DOHH2 (cell line): ENCODE measurements at regions not wholly inside any gene's neighbourhood (a gene's known extent, or its start where the extent isn't known, plus 50 kb on each side); places are given as distances from the start of the nearest gene placed in this dataset.

Source experiments
- H3F3A ChIP-seq: fragments of 200-600 bp; sonication (generic), shearing (Covaris generic); 2 replicates; pipeline ENCODE4 v1.6.0; 2016; ENCODE audit warnings: antibody characterized with exemption, mild to moderate bottlenecking; ENCODE audit not compliant: control insufficient read depth, insufficient read depth
- H3K27ac ChIP-seq: fragments of 200-600 bp; sonication (generic); 2 replicates; pipeline ENCODE4 v1.5.1; 2014; ENCODE audit warnings: low read depth, mild to moderate bottlenecking, low read length, moderate library complexity
- H3K27me3 ChIP-seq: fragments of 200-600 bp; sonication (generic); 2 replicates; pipeline ENCODE4 v1.6.1; 2014; ENCODE audit warnings: mild to moderate bottlenecking, low read length, mixed read lengths; ENCODE audit not compliant: control insufficient read depth
- H3K36me3 ChIP-seq: fragments of 200-600 bp; sonication (generic); 2 replicates; pipeline ENCODE4 v1.6.1; 2014; ENCODE audit warnings: mild to moderate bottlenecking, low read length, moderate library complexity, mixed read lengths; ENCODE audit not compliant: control insufficient read depth
- H3K4me1 ChIP-seq: fragments of 200-600 bp; sonication (generic); 2 replicates; pipeline ENCODE4 v1.6.1; 2014; ENCODE audit warnings: mild to moderate bottlenecking, low read length, mixed read lengths; ENCODE audit not compliant: control insufficient read depth
- H3K4me2 ChIP-seq: fragments of 200-600 bp; sonication (generic); 2 replicates; pipeline ENCODE4 v1.6.0; 2014; ENCODE audit warnings: mild to moderate bottlenecking, low read length, moderate library complexity
- H3K4me3 ChIP-seq: fragments of 200-600 bp; sonication (generic); 2 replicates; pipeline ENCODE4 v1.5.1; 2014; ENCODE audit warnings: mild to moderate bottlenecking, low read length, mixed read lengths
- H3K79me2 ChIP-seq: fragments of 200-600 bp; sonication (generic); 2 replicates; pipeline ENCODE4 v1.6.1; 2014; ENCODE audit warnings: mild to moderate bottlenecking, low read length, mixed read lengths; ENCODE audit not compliant: control insufficient read depth
- H3K9me2 ChIP-seq: fragments of 200-600 bp; sonication (generic); replicated peaks from 2 replicates; pipeline ENCODE4 v1.6.1; 2014; ENCODE audit warnings: mild to moderate bottlenecking, low read length, mixed read lengths; ENCODE audit not compliant: control insufficient read depth
- H3K9me3 ChIP-seq: fragments of 200-600 bp; sonication (generic); 2 replicates; pipeline ENCODE4 v1.6.1; 2014; ENCODE audit warnings: antibody characterized with exemption, low read length, mixed read lengths; ENCODE audit not compliant: control insufficient read depth, insufficient read depth
- H4K20me1 ChIP-seq: fragments of 200-600 bp; sonication (generic); 2 replicates; pipeline ENCODE4 v1.6.0; 2014; ENCODE audit warnings: low read depth, mild to moderate bottlenecking, antibody characterized with exemption, low read length, moderate library complexity; ENCODE audit not compliant: control insufficient read depth, insufficient read depth
- EZH2phosphoT487 ChIP-seq: fragments of 200-600 bp; sonication (generic); IDR thresholded peaks from 2 replicates; pipeline ENCODE4 v1.6.1; 2017; ENCODE audit warnings: borderline replicate concordance, mild to moderate bottlenecking, antibody characterized with exemption, low read length, moderate library complexity, mixed read lengths
- TF ChIP-seq, protein P1 (sequence below): fragments of 200-600 bp; sonication (generic); IDR thresholded peaks from one replicate; pipeline ENCODE4 v1.5.1; 2014; ENCODE audit warnings: antibody characterized with exemption, mild to moderate bottlenecking, low read depth, low read length; ENCODE audit not compliant: poor library complexity, severe bottlenecking

GRCh38 chr12:107349008-107349747 is 255.8 kb upstream of the CRY1 start:
- no peaks in the 10 kb centered on the region for H3K36me3 ChIP-seq
- H3K9me2 ChIP-seq = no peaks in the 10 kb centered on the region
- H4K20me1 ChIP-seq = no peaks in the 10 kb centered on the region
- TF ChIP-seq EZH2phosphoT487 = no peak
- H3K79me2 ChIP-seq = no peaks in the 10 kb centered on the region
- H3K9me3 ChIP-seq = no peaks in the 10 kb centered on the region
- no peak overlapping the region for H3K27ac ChIP-seq
- H3K4me3 ChIP-seq = no peak overlapping the region
- no peak overlapping the region for H3K4me2 ChIP-seq
- no peaks in the 10 kb centered on the region for H3K27me3 ChIP-seq
- no peaks in the 10 kb centered on the region for H3F3A ChIP-seq
- H3K4me1 ChIP-seq = no peaks in the 10 kb centered on the region

DNA sequence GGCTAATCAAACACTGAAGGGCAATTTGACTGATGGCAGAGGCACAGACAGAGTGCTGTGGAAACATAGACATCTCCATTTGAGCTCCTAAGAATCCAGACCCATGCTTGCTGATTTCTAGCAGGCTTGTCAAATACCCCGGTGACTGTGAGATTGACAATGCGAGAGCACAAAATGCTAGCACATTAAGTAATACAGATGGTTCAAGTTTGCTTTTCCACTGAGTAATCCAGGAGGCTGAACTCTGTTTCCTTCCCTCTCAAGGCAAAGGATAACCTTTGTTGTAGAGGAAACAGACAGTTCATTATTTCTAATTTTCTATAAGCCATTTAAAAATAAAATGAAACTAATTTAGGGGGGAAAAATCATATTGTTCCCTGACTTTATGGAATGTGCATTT is 256.5 kb upstream of the CRY1 start:
- Histone ChIP-seq H3K4me1 (no peaks in the 10 kb centered on the region), H3K9me2 (no peaks in the 10 kb centered on the region), H3K9me3 (no peaks in the 10 kb centered on the region), H3K27ac (no peak overlapping the region), H3K4me2 (no peak overlapping the region), H3K27me3 (no peaks in the 10 kb centered on the region), H3F3A (no peaks in the 10 kb centered on the region), H3K4me3 (no peak overlapping the region), H4K20me1 (no peaks in the 10 kb centered on the region), H3K36me3 (no peaks in the 10 kb centered on the region), H3K79me2 (no peaks in the 10 kb centered on the region)
- TF ChIP-seq, protein P1, sequence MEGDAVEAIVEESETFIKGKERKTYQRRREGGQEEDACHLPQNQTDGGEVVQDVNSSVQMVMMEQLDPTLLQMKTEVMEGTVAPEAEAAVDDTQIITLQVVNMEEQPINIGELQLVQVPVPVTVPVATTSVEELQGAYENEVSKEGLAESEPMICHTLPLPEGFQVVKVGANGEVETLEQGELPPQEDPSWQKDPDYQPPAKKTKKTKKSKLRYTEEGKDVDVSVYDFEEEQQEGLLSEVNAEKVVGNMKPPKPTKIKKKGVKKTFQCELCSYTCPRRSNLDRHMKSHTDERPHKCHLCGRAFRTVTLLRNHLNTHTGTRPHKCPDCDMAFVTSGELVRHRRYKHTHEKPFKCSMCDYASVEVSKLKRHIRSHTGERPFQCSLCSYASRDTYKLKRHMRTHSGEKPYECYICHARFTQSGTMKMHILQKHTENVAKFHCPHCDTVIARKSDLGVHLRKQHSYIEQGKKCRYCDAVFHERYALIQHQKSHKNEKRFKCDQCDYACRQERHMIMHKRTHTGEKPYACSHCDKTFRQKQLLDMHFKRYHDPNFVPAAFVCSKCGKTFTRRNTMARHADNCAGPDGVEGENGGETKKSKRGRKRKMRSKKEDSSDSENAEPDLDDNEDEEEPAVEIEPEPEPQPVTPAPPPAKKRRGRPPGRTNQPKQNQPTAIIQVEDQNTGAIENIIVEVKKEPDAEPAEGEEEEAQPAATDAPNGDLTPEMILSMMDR = no peak
- no peak for TF ChIP-seq EZH2phosphoT487

DNA sequence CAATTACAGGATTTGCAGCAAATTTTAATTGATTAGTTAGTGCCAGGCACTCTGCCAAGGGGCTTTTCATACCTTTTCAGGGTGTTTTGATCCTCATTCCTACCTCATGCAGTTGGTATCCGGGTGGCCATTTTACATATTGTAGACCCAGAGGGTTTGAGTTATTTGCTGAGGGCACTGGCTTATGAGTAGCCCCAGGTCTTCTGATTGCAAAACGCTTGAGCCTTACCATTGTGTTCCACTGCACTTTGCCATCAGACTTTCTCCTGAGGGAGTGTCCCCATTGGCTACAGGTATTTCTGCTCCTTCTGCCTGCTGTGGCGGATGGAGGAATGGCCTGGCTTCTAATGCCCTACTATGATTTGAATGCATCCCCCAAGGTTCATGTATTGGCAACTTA is 257.8 kb upstream of the CRY1 start:
- no peak overlapping the region for H3K4me3 ChIP-seq
- H3K79me2 ChIP-seq = no peaks in the 10 kb centered on the region
- no peak overlapping the region for H3K4me2 ChIP-seq
- no peaks in the 10 kb centered on the region for H3K4me1 ChIP-seq
- H4K20me1 ChIP-seq = no peaks in the 10 kb centered on the region
- no peaks in the 10 kb centered on the region for H3K36me3 ChIP-seq
- no peaks in the 10 kb centered on the region for H3K9me2 ChIP-seq
- H3K27ac ChIP-seq = no peak overlapping the region
- no peaks in the 10 kb centered on the region for H3F3A ChIP-seq
- TF ChIP-seq, protein P1 = no peak
- no peak for TF ChIP-seq EZH2phosphoT487
- H3K27me3 ChIP-seq = no peaks in the 10 kb centered on the region
- H3K9me3 ChIP-seq = no peaks in the 10 kb centered on the region

DNA sequence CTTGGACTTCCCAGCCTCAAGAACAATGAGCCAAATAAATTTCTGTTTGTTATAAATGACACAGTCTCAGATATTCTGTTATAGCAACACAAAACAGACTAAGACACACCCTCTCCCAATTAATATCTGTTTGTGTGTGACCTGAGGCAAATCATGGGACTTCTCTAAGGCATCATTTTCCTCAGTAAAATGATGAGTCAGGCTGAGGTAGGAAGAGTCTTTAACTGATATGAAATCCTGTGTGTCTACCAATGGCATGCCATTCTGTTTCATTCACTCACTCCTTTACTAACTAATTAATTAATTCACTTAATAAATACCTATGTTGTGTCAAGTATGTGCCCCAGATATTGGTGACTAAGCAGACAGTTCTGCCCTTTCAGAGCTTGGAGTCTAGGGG is 258.4 kb upstream of the CRY1 start:
- H4K20me1 ChIP-seq = no peaks in the 10 kb centered on the region
- no peaks in the 10 kb centered on the region for H3K4me1 ChIP-seq

More for the DNA sequence above, 258.4 kb upstream of the CRY1 start:
- no peaks in the 10 kb centered on the region for H3K9me2 ChIP-seq
- no peak overlapping the region for H3K4me3 ChIP-seq
- H3K9me3 ChIP-seq = no peaks in the 10 kb centered on the region
- H3K27ac ChIP-seq = no peak overlapping the region
- H3K79me2 ChIP-seq = no peaks in the 10 kb centered on the region
- H3K4me2 ChIP-seq = no peak overlapping the region
- H3F3A ChIP-seq = no peaks in the 10 kb centered on the region
- no peaks in the 10 kb centered on the region for H3K27me3 ChIP-seq
- no peaks in the 10 kb centered on the region for H3K36me3 ChIP-seq
- TF ChIP-seq, protein P1 = no peak
